GM12865 (cell line): ENCODE measurements at regions not wholly inside any gene's neighbourhood (a gene's known extent, or its start where the extent isn't known, plus 50 kb on each side); places are given as distances from the start of the nearest gene placed in this dataset.
A peak's percentile ranks its signal among the peaks of the same experiment; 100 is the strongest.

Experiments
- DNase-seq: peaks from one replicate; pipeline ENCODE4 v3.0.0; 2010; ENCODE audit warnings: low read depth
- H3K4me3 ChIP-seq: 2 replicates; pipeline ENCODE4 v1.5.1; 2011; ENCODE audit warnings: mild to moderate bottlenecking, low read depth, low read length, control low read depth
- TF ChIP-seq, protein P1 (sequence below): IDR thresholded peaks from 2 replicates; pipeline ENCODE4 v1.5.1; 2011; ENCODE audit warnings: low read length, control low read depth, low read depth, inconsistent platforms; ENCODE audit not compliant: insufficient read depth; ENCODE audit errors: missing control alignments

DNA sequence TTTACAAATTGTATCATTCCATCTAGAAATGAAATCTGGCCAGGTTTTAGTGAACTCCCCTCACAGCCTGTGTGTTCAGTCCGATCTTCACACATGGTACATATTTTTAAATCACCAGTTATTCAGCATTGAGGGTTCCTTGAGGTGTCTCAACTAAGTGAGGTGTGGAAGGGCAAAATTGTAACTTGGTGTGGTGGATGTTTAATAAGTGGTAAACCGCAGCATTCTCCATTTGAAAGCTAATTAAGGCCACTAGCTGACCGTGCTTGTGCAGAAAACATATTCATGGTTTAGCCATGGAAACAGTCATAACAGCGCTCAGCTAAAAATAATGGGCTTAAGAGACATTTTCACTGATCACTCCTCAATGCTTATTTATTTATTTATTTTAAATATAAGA lies 786.2 kb upstream of the FANCL start:
- TF ChIP-seq, protein P1, sequence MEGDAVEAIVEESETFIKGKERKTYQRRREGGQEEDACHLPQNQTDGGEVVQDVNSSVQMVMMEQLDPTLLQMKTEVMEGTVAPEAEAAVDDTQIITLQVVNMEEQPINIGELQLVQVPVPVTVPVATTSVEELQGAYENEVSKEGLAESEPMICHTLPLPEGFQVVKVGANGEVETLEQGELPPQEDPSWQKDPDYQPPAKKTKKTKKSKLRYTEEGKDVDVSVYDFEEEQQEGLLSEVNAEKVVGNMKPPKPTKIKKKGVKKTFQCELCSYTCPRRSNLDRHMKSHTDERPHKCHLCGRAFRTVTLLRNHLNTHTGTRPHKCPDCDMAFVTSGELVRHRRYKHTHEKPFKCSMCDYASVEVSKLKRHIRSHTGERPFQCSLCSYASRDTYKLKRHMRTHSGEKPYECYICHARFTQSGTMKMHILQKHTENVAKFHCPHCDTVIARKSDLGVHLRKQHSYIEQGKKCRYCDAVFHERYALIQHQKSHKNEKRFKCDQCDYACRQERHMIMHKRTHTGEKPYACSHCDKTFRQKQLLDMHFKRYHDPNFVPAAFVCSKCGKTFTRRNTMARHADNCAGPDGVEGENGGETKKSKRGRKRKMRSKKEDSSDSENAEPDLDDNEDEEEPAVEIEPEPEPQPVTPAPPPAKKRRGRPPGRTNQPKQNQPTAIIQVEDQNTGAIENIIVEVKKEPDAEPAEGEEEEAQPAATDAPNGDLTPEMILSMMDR, result no peak
- no peak for DNase-seq
- H3K4me3 ChIP-seq, result no peak overlapping the region

DNA sequence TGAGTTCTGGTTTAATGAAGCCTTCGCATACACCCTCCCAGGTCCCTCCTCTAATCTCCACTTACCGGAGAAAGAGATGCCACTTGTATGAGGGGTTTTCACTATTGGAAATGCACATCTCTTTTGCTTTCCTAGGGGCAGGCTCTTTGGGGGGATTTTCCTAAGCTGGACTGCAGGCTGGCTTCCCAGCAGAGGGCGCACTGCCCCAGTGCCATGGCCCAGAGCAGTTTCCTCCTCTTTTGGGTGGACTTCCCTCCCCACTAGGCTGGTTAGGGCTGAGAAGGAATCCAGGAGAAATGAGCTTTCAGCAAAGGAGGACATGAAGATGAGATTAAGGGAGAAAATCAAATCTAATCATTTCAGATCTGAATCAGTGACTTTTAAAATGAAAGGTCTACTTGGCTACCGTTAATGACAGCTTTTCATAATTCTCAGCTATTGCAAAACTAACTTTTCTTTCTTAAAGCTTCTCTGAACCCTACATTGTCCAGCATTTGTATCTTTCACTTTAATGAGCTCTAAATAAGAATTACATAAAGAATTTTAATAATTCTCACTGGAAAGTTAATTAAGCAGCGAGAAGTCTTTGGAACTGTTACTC lies 784.1 kb upstream of the FANCL start:
- TF ChIP-seq, protein P1, result peak; percentile 87
- no peak overlapping the region for H3K4me3 ChIP-seq
- peak; percentile 48 for DNase-seq

GRCh38 chr2:59021786-59022185 lies 780.7 kb upstream of the FANCL start:
- TF ChIP-seq, protein P1, result no peak
- H3K4me3 ChIP-seq, result no peak overlapping the region
- no peak for DNase-seq

- no peak for DNase-seq
- no peak overlapping the region for H3K4me3 ChIP-seq
- TF ChIP-seq, protein P1, result no peak
These were observed 778.5 kb upstream of the FANCL start for GRCh38 chr2:59019566-59020159.

GRCh38 chr2:59018737-59019136 lies 777.6 kb upstream of the FANCL start:
- no peak for DNase-seq
- TF ChIP-seq, protein P1, result no peak
- no peak overlapping the region for H3K4me3 ChIP-seq

DNA sequence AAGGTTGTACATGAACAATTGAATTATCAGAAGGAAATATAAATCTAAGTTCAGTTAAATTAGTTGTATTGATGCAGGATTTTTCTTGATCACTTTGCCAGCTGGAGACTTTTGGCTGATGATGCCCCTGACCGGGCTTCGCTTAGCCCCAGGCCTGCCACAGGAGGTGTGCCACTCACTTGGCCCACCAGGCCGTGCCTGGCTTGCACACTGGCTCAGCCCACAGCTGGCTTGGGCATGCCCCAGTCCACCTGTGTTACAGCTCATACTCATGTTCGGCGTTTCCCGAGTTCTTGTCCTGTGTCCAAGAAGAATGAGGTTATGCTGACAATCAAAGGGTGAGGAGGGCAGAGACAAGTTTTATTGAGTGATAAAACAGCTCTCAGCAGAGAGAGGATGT lies 773.9 kb upstream of the FANCL start:
- no peak for DNase-seq
- TF ChIP-seq, protein P1, result no peak
- no peak overlapping the region for H3K4me3 ChIP-seq

GRCh38 chr2:59012971-59013370 lies 771.8 kb upstream of the FANCL start:
- TF ChIP-seq, protein P1, result no peak

More at GRCh38 chr2:59012971-59013370, 771.8 kb upstream of the FANCL start:
- DNase-seq, result no peak
- H3K4me3 ChIP-seq, result no peak overlapping the region
